Keratinocyte (primary cell): ENCODE measurements at regions not wholly inside any gene's neighbourhood (a gene's known extent, or its start where the extent isn't known, plus 50 kb on each side); places are given as distances from the start of the nearest gene placed in this dataset.
A peak's percentile ranks its signal among the peaks of the same experiment; 100 is the strongest.

ENCODE experiments used
- DNase-seq: peaks from one replicate; pipeline ENCODE4 v3.0.0-alpha.2; 2011; ENCODE audit warnings: low read depth, missing footprints, low spot score
- FAIRE-seq: peaks from 2 replicates; lab custom pipeline; 2011; peaks lifted over from hg19 to GRCh38; lab: Jason Lieb, UNC
- H2AFZ ChIP-seq: 2 replicates; pipeline ENCODE4 v1.6.0; 2012; ENCODE audit warnings: low read length, control low read depth, inconsistent platforms; ENCODE audit not compliant: control insufficient read depth
- H3K27ac ChIP-seq: 2 replicates; pipeline ENCODE4 v1.5.1; 2011; ENCODE audit warnings: low read length; ENCODE audit not compliant: control insufficient read depth, insufficient read depth
- H3K27me3 ChIP-seq: 3 replicates; pipeline ENCODE4 v1.6.0; 2011; ENCODE audit warnings: low read length; ENCODE audit not compliant: control insufficient read depth, insufficient read depth; ENCODE audit errors: extremely low read depth
- H3K36me3 ChIP-seq, 2 experiments: 2 replicates in 1 of 2; 3 replicates in 1 of 2; pipeline ENCODE4 v1.5.1; 2011; ENCODE audit warnings: low read length in 2 of 2, mild to moderate bottlenecking in 1 of 2; ENCODE audit not compliant: control insufficient read depth in 2 of 2, insufficient read depth in 2 of 2; ENCODE audit errors: extremely low read depth in 1 of 2
- H3K4me1 ChIP-seq: 3 replicates; pipeline ENCODE4 v1.5.1; 2011; ENCODE audit warnings: low read length; ENCODE audit not compliant: control insufficient read depth, insufficient read depth; ENCODE audit errors: extremely low read depth
- H3K4me2 ChIP-seq: 3 replicates; pipeline ENCODE4 v1.6.0; 2011; ENCODE audit warnings: low read depth, low read length; ENCODE audit not compliant: control insufficient read depth, insufficient read depth; ENCODE audit errors: extremely low read depth
- H3K4me3 ChIP-seq, 3 experiments: fragments of 200-600 bp in 1 of 3; sonication (generic) in 1 of 3; 2 replicates in 2 of 3; 3 replicates in 1 of 3; pipeline ENCODE4 v1.5.1; 2011 to 2016; ENCODE audit warnings: low read length in 3 of 3, mild to moderate bottlenecking in 3 of 3, control low read depth in 2 of 3, inconsistent platforms in 1 of 3, low read depth in 1 of 3, mixed read lengths in 1 of 3, mixed run types in 1 of 3, moderate library complexity in 1 of 3; ENCODE audit not compliant: control insufficient read depth in 2 of 3, insufficient read depth in 2 of 3; ENCODE audit errors: extremely low read depth in 1 of 3
- H3K79me2 ChIP-seq: 2 replicates; pipeline ENCODE4 v1.6.0; 2012; ENCODE audit warnings: low read length; ENCODE audit not compliant: control insufficient read depth, insufficient read depth
- H3K9ac ChIP-seq: 3 replicates; pipeline ENCODE4 v1.6.0; 2011; ENCODE audit warnings: low read length; ENCODE audit not compliant: control insufficient read depth, insufficient read depth; ENCODE audit errors: extremely low read depth
- H3K9me1 ChIP-seq: 3 replicates; pipeline ENCODE4 v1.6.0; 2011; ENCODE audit warnings: low read length; ENCODE audit not compliant: control insufficient read depth, insufficient read depth; ENCODE audit errors: extremely low read depth
- H3K9me3 ChIP-seq: 2 replicates; pipeline ENCODE4 v1.5.1; 2012; ENCODE audit warnings: low read depth, low read length; ENCODE audit not compliant: control insufficient read depth
- H4K20me1 ChIP-seq: 3 replicates; pipeline ENCODE4 v1.6.0; 2011; ENCODE audit warnings: low read length; ENCODE audit not compliant: control insufficient read depth, insufficient read depth; ENCODE audit errors: extremely low read depth
- CTCF ChIP-seq, 3 experiments: IDR thresholded peaks in 1 of 3; conservative IDR thresholded peaks in 1 of 3; optimal IDR thresholded peaks in 1 of 3; 2 replicates in 2 of 3; 3 replicates in 1 of 3; pipeline versions ENCODE3 to v1.5.1; 2011; ENCODE audit warnings: low read length in 3 of 3, mild to moderate bottlenecking in 3 of 3, moderate library complexity in 2 of 3, control low read depth in 1 of 3, inconsistent platforms in 1 of 3; ENCODE audit not compliant: insufficient read depth in 2 of 3; ENCODE audit errors: extremely low read depth in 1 of 3
- EZH2 ChIP-seq: IDR thresholded peaks from one replicate; pipeline ENCODE4 v1.6.1; 2012; ENCODE audit warnings: inconsistent platforms, mild to moderate bottlenecking, low read length, moderate library complexity
- dilution Hi-C: fragments of 300-500 bp; cut with MboI; formaldehyde crosslinking; loops from one replicate; pipeline ENCODE4 v1.7.0; 2020; ENCODE audit warnings: low sequenced_read_pairs; ENCODE audit not compliant: extremely low pct_ligation_motif_present

GRCh38 chr9:26262421-26263107 lies 584.3 kb upstream of the TUSC1 start:
- no peak for FAIRE-seq
- Histone ChIP-seq H3K27me3 (no peaks in the 10 kb centered on the region), H4K20me1 (no peaks in the 10 kb centered on the region), H3K9ac (no peak overlapping the region), H3K79me2 (no peaks in the 10 kb centered on the region), H3K4me1 (peaks cover 46% of the 10 kb centered on the region), H3K4me2 (peak overlapping the region; percentile 71), H3K9me3 (no peaks in the 10 kb centered on the region), H3K9me1 (no peaks in the 10 kb centered on the region), H3K4me3 (peak overlapping the region in 1 of 3 experiments; percentile 29), H3K27ac (peak overlapping the region; percentile 45), H3K36me3 (no peaks in the 10 kb centered on the region), H2AFZ (no peak overlapping the region)
- TF ChIP-seq EZH2, result no peak
- no peak for TF ChIP-seq CTCF (optimal IDR thresholded peaks at IDR 0.05 in 1 of 3, IDR thresholded peaks at IDR 0.05 in 1 of 3, conservative IDR thresholded peaks at IDR 0.05 in 1 of 3; ENCODE audit: extremely low read depth in 1 of 3, insufficient read depth in 2 of 3, low read length in 3 of 3)
- DNase-seq, result no peak
- dilution Hi-C loops, result no loop called here

GRCh38 chr9:26261503-26262330 lies 583.5 kb upstream of the TUSC1 start:
- no peaks in the 10 kb centered on the region for H4K20me1 ChIP-seq
- no peaks in the 10 kb centered on the region for H3K9me1 ChIP-seq
- DNase-seq (no peak), FAIRE-seq (peak; percentile 87)
- peak overlapping the region in 1 of 3 experiments; percentile 29 for H3K4me3 ChIP-seq
- no peaks in the 10 kb centered on the region for H3K36me3 ChIP-seq
- H2AFZ ChIP-seq, result peak overlapping the region; percentile 17
- H3K4me1 ChIP-seq, result peaks cover 46% of the 10 kb centered on the region
- H3K9ac ChIP-seq, result peak overlapping the region; percentile 46
- no peaks in the 10 kb centered on the region for H3K9me3 ChIP-seq
- H3K27ac ChIP-seq, result peak overlapping the region; percentile 45
- H3K27me3 ChIP-seq, result no peaks in the 10 kb centered on the region
- no peaks in the 10 kb centered on the region for H3K79me2 ChIP-seq
- dilution Hi-C loops, result no loop called here
- peak overlapping the region; percentile 71 for H3K4me2 ChIP-seq
- no peak for TF ChIP-seq EZH2
